KMS-11 (cell line): ENCODE measurements at regions not wholly inside any gene's neighbourhood (a gene's known extent, or its start where the extent isn't known, plus 50 kb on each side); places are given as distances from the start of the nearest gene placed in this dataset.
"Not testable (repeated sequence)": the region's sequence is repeated elsewhere in the genome, so short reads cannot be mapped to it uniquely, and the experiment has no call there.

ENCODE experiments used
- H2AFZ ChIP-seq: fragments of 200-600 bp; sonication (generic); 2 replicates; pipeline ENCODE4 v1.6.1; 2016; ENCODE audit warnings: antibody characterized with exemption, mixed run types, low read depth
- H3K27ac ChIP-seq: fragments of 200-600 bp; sonication (generic); 2 replicates; pipeline ENCODE4 v1.6.1; 2016; ENCODE audit warnings: mild to moderate bottlenecking, mixed run types
- H3K27me3 ChIP-seq: fragments of 200-600 bp; sonication (generic); 2 replicates; pipeline ENCODE4 v1.6.1; 2017; ENCODE audit warnings: mild to moderate bottlenecking, low read depth, mixed run types, moderate library complexity; ENCODE audit not compliant: insufficient read depth
- H3K36me3 ChIP-seq: fragments of 200-600 bp; sonication (generic); 2 replicates; pipeline ENCODE4 v1.6.1; 2017; ENCODE audit warnings: mild to moderate bottlenecking, mixed run types; ENCODE audit not compliant: insufficient read depth
- H3K4me1 ChIP-seq: fragments of 200-600 bp; sonication (generic); 2 replicates; pipeline ENCODE4 v1.6.1; 2016; ENCODE audit warnings: mild to moderate bottlenecking, low read depth, mixed run types; ENCODE audit not compliant: poor library complexity, severe bottlenecking
- H3K4me2 ChIP-seq: fragments of 200-600 bp; sonication (generic); 2 replicates; pipeline ENCODE4 v1.7.0; 2016; ENCODE audit warnings: mild to moderate bottlenecking, mixed run types
- H3K4me3 ChIP-seq: fragments of 200-600 bp; sonication (generic); IDR thresholded peaks from 2 replicates; pipeline ENCODE4 v1.6.1; 2017; ENCODE audit warnings: low read depth, low read length, mixed read lengths; ENCODE audit not compliant: insufficient read depth
- H3K79me2 ChIP-seq: fragments of 200-600 bp; sonication (generic); 2 replicates; pipeline ENCODE4 v1.6.1; 2016; ENCODE audit warnings: low read depth, mixed run types; ENCODE audit not compliant: insufficient read depth
- H3K9ac ChIP-seq: fragments of 200-600 bp; sonication (generic); 2 replicates; pipeline ENCODE4 v1.6.1; 2016; ENCODE audit warnings: mild to moderate bottlenecking, mixed run types
- H4K20me1 ChIP-seq: fragments of 200-600 bp; sonication (generic); 2 replicates; pipeline ENCODE4 v1.6.1; 2016; ENCODE audit warnings: mild to moderate bottlenecking, mixed run types; ENCODE audit not compliant: insufficient read depth

GRCh38 chr2:91527056-91527455 is 2835.6 kb downstream of the RPIA start:
- H3K4me1 ChIP-seq, H3K9ac ChIP-seq, H4K20me1 ChIP-seq, H3K36me3 ChIP-seq, H3K79me2 ChIP-seq, H3K4me2 ChIP-seq, H3K4me3 ChIP-seq, H3K27ac ChIP-seq, H2AFZ ChIP-seq, H3K27me3 ChIP-seq: not testable (repeated sequence)

DNA sequence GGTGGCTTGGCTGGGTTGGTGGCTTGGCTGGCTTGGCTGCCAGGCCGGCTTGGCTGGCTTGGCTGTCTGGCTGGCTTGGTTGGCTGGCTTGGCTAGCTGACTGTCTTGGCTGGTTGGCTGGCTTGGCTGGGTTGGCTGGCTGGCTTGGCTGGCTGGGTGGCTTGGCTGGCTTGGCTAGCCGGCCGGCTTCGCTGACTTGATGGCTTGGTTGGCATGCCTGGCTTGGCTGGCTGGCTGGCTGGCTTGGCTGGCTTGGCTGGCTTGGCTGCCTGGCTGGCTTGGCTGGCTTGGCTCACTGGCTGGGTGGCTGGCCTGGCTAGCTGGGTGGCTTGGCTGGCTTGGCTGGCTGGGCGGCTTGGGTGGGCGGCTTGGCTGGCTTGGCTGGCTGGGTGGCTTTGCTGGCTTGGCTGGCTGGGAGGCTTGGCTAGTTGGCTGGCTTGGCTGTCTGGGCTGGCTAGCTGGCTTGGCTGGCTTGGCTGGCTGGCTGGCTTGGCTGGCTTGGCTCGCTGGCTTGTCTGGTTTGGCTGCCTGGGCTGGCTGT is 2836.1 kb downstream of the RPIA start:
- H3K4me3 ChIP-seq, H3K4me1 ChIP-seq, H3K27me3 ChIP-seq, H3K4me2 ChIP-seq, H3K79me2 ChIP-seq, H4K20me1 ChIP-seq, H3K9ac ChIP-seq, H3K27ac ChIP-seq, H2AFZ ChIP-seq, H3K36me3 ChIP-seq: not testable (repeated sequence)

DNA sequence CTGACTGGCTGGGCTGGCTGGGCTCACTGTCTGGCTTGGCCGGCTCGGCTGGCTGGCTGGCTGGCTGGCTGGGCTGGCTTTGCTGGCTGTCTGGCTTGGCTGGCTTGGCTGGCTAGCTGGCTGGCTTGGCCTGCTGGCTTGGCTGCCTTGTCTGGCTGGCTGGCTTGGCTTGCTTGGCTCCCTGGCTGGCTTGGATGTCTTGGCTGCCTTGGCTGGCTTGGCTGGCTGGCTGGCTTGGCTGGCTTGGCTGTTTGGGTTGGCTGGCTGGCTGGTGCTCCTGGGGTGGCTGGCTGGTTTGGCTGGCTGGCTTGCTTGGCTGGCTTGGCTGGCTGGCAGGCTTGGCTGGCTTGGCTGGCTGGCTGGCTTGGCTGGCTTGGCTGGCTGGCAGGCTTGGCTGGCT is 2836.9 kb downstream of the RPIA start:
- not testable (repeated sequence) for H3K79me2 ChIP-seq, H3K36me3 ChIP-seq, H3K4me1 ChIP-seq, H3K9ac ChIP-seq, H2AFZ ChIP-seq, H3K4me3 ChIP-seq, H3K27ac ChIP-seq, H3K4me2 ChIP-seq, H3K27me3 ChIP-seq, H4K20me1 ChIP-seq

DNA sequence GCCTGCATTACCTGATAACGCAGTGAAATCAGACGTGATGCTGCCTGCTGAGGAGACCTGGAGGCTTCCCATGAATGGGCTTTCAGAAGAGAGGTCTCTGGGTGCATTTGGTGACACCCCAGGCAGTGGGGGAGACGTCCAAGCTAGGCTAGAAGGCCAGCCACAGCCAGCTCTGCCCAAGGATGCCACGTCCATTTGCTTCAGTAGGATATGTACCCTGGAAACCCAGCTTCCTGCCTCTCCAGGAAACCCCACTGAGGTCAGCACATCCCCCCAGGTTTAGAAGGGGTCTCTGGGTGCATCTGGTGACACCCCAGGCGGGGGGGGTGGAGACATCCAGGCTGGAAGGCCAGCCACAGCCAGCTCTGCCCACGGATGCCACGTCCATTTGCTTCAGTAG is 2844.6 kb downstream of the RPIA start:
- not testable (repeated sequence) for H3K36me3 ChIP-seq, H3K4me3 ChIP-seq, H2AFZ ChIP-seq, H3K4me1 ChIP-seq, H4K20me1 ChIP-seq, H3K4me2 ChIP-seq, H3K79me2 ChIP-seq, H3K27me3 ChIP-seq, H3K9ac ChIP-seq, H3K27ac ChIP-seq

DNA sequence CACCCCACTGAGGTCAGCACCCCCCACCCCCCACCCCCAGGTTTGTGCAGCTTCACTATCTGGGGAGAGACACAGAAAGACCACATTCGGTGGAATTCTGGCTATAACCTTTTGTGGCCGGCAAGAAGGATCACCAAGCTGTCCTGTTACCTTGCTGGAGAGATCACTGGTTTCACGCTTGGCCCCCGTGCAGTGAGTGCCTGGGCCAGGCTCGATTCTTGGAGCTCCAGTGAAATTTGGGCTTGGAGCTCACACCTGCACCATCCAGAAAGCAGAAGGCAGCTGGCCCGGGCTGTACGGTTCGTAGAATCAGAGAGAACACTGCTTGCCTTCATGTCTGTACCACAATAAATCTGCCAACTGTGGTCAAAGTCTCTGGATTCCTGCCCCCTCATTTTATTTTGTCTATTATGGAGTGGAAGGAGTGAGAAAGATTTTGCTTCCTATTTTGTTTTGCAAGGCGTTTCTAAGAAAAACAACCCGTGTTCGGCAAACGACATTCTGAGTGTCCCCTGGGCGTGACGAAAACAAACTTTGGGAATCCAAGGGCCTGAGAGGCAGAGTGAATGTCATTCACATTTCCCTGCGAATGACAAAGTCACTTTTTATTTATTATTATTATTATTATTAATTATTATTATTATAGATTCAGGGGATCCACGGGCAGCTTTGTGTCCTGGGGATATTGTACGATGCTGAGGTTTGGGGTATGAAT is 2845.2 kb downstream of the RPIA start:
- not testable (repeated sequence) for H3K27ac ChIP-seq, H2AFZ ChIP-seq, H3K27me3 ChIP-seq, H3K36me3 ChIP-seq, H3K9ac ChIP-seq, H3K79me2 ChIP-seq, H4K20me1 ChIP-seq, H3K4me2 ChIP-seq, H3K4me1 ChIP-seq, H3K4me3 ChIP-seq

DNA sequence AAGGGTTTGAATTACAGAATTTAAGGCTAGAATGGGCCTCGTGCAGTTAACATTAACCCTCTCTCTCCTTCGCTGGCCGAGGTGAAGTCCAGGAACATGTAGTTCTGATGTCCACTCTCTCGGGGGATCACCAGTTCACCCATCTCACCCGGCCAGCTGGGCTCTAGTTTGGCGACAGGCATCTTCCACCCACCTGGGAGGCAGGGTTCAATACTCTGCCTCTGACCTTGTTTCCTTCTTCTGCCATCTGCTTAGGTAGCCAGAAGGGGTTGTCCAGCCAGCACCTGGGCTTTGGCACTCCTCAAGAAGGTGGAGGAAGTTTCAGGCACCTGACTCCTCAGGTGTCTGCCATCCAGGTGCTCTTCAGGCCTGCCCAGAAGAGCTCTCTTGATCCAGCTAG is 2857.8 kb downstream of the RPIA start:
- H3K36me3 ChIP-seq, H4K20me1 ChIP-seq, H3K27ac ChIP-seq, H3K4me2 ChIP-seq, H3K4me1 ChIP-seq, H2AFZ ChIP-seq, H3K27me3 ChIP-seq, H3K79me2 ChIP-seq, H3K4me3 ChIP-seq, H3K9ac ChIP-seq: not testable (repeated sequence)

DNA sequence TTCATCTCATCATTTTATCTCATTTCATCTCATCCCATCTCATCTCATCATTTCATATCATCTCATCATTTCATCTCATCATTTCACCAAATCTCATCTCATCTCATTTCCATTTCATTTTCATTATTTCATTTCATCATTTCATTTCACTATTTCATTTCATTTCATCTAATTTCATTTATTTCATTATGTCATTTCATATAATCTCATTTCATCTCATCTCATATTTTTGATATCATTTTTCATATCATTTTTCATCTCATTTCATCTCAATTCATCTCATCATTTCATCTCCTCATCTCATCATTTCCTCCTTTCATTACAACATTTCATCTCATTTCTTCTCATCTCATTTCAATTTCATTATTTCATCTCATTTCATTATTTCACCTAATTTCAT is 2866.8 kb downstream of the RPIA start:
- not testable (repeated sequence) for H3K4me2 ChIP-seq, H3K79me2 ChIP-seq, H3K4me1 ChIP-seq, H4K20me1 ChIP-seq, H3K27ac ChIP-seq, H3K4me3 ChIP-seq, H2AFZ ChIP-seq, H3K27me3 ChIP-seq, H3K9ac ChIP-seq, H3K36me3 ChIP-seq

GRCh38 chr2:91559269-91559668 is 2867.8 kb downstream of the RPIA start:
- not testable (repeated sequence) for H3K4me2 ChIP-seq, H3K36me3 ChIP-seq, H3K79me2 ChIP-seq, H3K4me3 ChIP-seq, H3K27me3 ChIP-seq, H4K20me1 ChIP-seq, H3K4me1 ChIP-seq, H2AFZ ChIP-seq, H3K9ac ChIP-seq, H3K27ac ChIP-seq

GRCh38 chr2:91559886-91560614 is 2868.6 kb downstream of the RPIA start:
- not testable (repeated sequence) for H3K4me3 ChIP-seq, H3K4me2 ChIP-seq, H3K27ac ChIP-seq, H3K36me3 ChIP-seq, H3K27me3 ChIP-seq, H3K4me1 ChIP-seq, H2AFZ ChIP-seq, H3K79me2 ChIP-seq, H4K20me1 ChIP-seq, H3K9ac ChIP-seq

DNA sequence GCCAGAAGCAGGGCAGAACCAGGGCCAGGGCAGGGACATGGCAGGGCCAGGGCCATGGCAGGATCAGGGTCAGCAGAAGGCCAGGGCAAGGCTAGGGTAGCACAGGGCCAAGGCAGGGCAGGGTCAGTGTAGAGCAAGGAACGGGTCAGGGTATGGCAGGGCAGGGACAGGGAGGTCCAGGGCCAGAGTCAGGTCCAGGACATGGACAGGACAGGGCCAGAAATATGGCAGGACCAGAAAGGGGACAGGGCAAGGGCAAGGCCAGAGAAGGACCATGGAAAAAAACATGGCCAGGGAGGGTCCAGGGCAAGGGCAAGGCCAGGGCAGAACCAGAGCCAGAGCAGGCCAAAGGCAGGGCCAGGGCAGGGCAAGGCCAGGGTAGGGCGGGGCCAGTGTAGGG is 2870.7 kb downstream of the RPIA start:
- not testable (repeated sequence) for H3K4me1 ChIP-seq, H3K4me2 ChIP-seq, H3K9ac ChIP-seq

More for the DNA sequence above, 2870.7 kb downstream of the RPIA start:
- H3K27me3 ChIP-seq, H3K4me3 ChIP-seq, H2AFZ ChIP-seq, H3K36me3 ChIP-seq, H4K20me1 ChIP-seq, H3K79me2 ChIP-seq, H3K27ac ChIP-seq: not testable (repeated sequence)
